Coronary artery (tissue), 2 donors: ENCODE measurements at regions not wholly inside any gene's neighbourhood (a gene's known extent, or its start where the extent isn't known, plus 50 kb on each side); places are given as distances from the start of the nearest gene placed in this dataset.

Source experiments
- DNase-seq: peaks from one replicate; pipeline ENCODE4 v3.0.0-alpha.2; 2017; ENCODE audit warnings: low spot score
- H3K27ac ChIP-seq, 2 donors: fragments of 200-600 bp; sonication (generic); one replicate each; pipeline ENCODE4 v1.5.1; 2016 to 2019
- H3K4me3 ChIP-seq: fragments of 200-600 bp; sonication (generic); 2 replicates; pipeline ENCODE4 v1.5.1; 2016; ENCODE audit warnings: mild to moderate bottlenecking, moderate library complexity
- CTCF ChIP-seq: fragments of 200-600 bp; sonication (generic); IDR thresholded peaks from one replicate; pipeline ENCODE4 v1.5.1; 2019; ENCODE audit warnings: antibody characterized with exemption

GRCh38 chr20:25750765-25751696 lies 54.4 kb upstream of the ZNF337 start:
- Histone ChIP-seq H3K4me3 (peak overlapping the region; percentile 72), H3K27ac (peak overlapping the region in 1 of 2 donors; percentile 32)
- no peak for TF ChIP-seq CTCF
- no peak for DNase-seq

- no peak for DNase-seq
- H3K27ac ChIP-seq: no peak overlapping the region
- H3K4me3 ChIP-seq: peak overlapping the region; percentile 72
- TF ChIP-seq CTCF: no peak
Measured at GRCh38 chr20:25750220-25750764, 53.6 kb upstream of the ZNF337 start.

- DNase-seq: no peak
- no peak overlapping the region for H3K27ac ChIP-seq
- no peak for TF ChIP-seq CTCF
- no peak overlapping the region for H3K4me3 ChIP-seq
Measured at GRCh38 chr20:25749649-25750048, 53.0 kb upstream of the ZNF337 start.
